HEK293 (cell line): ENCODE measurements at regions not wholly inside any gene's neighbourhood (a gene's known extent, or its start where the extent isn't known, plus 50 kb on each side); places are given as distances from the start of the nearest gene placed in this dataset.

ENCODE experiments used
- GLI4 ChIP-seq: fragments of 450-650 bp; formaldehyde crosslinking; IDR thresholded peaks from 2 replicates; pipeline ENCODE4 v1.5.1; 2016; ENCODE audit warnings: missing biosample characterization, missing genetic modification characterization
- PATZ1 ChIP-seq: fragments of 450-650 bp; formaldehyde crosslinking; IDR thresholded peaks from 2 replicates; pipeline ENCODE4 v1.5.1; 2016; ENCODE audit warnings: missing biosample characterization, missing genetic modification characterization
- PRDM2 ChIP-seq: fragments of 450-650 bp; formaldehyde crosslinking; IDR thresholded peaks from 2 replicates; pipeline ENCODE4 v1.5.1; 2016; ENCODE audit warnings: missing biosample characterization, missing genetic modification characterization, borderline replicate concordance
- REST ChIP-seq: fragments of 450-650 bp; formaldehyde crosslinking; IDR thresholded peaks from 2 replicates; pipeline ENCODE4 v1.5.1; 2016; ENCODE audit warnings: missing biosample characterization, missing genetic modification characterization
- YY1 ChIP-seq: fragments of 450-650 bp; formaldehyde crosslinking; IDR thresholded peaks from 2 replicates; pipeline ENCODE4 v1.5.1; 2018; ENCODE audit warnings: missing biosample characterization, missing genetic modification characterization
- ZBTB1 ChIP-seq: fragments of 450-650 bp; formaldehyde crosslinking; IDR thresholded peaks from 2 replicates; pipeline ENCODE4 v1.5.1; 2016; ENCODE audit warnings: missing biosample characterization, missing genetic modification characterization
- ZFHX2 ChIP-seq: fragments of 450-650 bp; formaldehyde crosslinking; conservative IDR thresholded peaks from 2 replicates; pipeline ENCODE4 v1.5.1; 2016; ENCODE audit warnings: missing biosample characterization, missing genetic modification characterization
- ZNF501 ChIP-seq: fragments of 450-650 bp; formaldehyde crosslinking; IDR thresholded peaks from 2 replicates; pipeline ENCODE4 v1.5.1; 2016; ENCODE audit warnings: missing biosample characterization, missing genetic modification characterization
- ZNF660 ChIP-seq: fragments of 450-650 bp; IDR thresholded peaks from 2 replicates; pipeline ENCODE4 v1.5.1; 2018; ENCODE audit warnings: missing biosample characterization, mild to moderate bottlenecking, missing genetic modification characterization
- ZNF704 ChIP-seq: fragments of 450-650 bp; formaldehyde crosslinking; IDR thresholded peaks from 2 replicates; pipeline ENCODE4 v1.5.1; 2016; ENCODE audit warnings: missing biosample characterization, missing genetic modification characterization
- ZSCAN30 ChIP-seq: fragments of 450-650 bp; IDR thresholded peaks from 2 replicates; pipeline ENCODE4 v1.5.1; 2018; ENCODE audit warnings: missing biosample characterization, mild to moderate bottlenecking, missing genetic modification characterization, moderate library complexity
- TF ChIP-seq, protein P1 (sequence below): fragments of 450-650 bp; formaldehyde crosslinking; IDR thresholded peaks from 2 replicates; pipeline ENCODE4 v1.5.1; 2016; ENCODE audit warnings: missing biosample characterization, missing genetic modification characterization
- TF ChIP-seq, protein P2 (sequence below): fragments of 450-650 bp; formaldehyde crosslinking; IDR thresholded peaks from 2 replicates; pipeline ENCODE4 v1.5.1; 2016; ENCODE audit warnings: missing biosample characterization, missing genetic modification characterization

- TF ChIP-seq YY1 (tag by site-specific recombination): no peak
- TF ChIP-seq ZNF660 (tag by site-specific recombination): no peak
- TF ChIP-seq, protein P1, sequence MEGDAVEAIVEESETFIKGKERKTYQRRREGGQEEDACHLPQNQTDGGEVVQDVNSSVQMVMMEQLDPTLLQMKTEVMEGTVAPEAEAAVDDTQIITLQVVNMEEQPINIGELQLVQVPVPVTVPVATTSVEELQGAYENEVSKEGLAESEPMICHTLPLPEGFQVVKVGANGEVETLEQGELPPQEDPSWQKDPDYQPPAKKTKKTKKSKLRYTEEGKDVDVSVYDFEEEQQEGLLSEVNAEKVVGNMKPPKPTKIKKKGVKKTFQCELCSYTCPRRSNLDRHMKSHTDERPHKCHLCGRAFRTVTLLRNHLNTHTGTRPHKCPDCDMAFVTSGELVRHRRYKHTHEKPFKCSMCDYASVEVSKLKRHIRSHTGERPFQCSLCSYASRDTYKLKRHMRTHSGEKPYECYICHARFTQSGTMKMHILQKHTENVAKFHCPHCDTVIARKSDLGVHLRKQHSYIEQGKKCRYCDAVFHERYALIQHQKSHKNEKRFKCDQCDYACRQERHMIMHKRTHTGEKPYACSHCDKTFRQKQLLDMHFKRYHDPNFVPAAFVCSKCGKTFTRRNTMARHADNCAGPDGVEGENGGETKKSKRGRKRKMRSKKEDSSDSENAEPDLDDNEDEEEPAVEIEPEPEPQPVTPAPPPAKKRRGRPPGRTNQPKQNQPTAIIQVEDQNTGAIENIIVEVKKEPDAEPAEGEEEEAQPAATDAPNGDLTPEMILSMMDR (tag by site-specific recombination): no peak
- TF ChIP-seq PATZ1: no peak
- TF ChIP-seq, protein P2, sequence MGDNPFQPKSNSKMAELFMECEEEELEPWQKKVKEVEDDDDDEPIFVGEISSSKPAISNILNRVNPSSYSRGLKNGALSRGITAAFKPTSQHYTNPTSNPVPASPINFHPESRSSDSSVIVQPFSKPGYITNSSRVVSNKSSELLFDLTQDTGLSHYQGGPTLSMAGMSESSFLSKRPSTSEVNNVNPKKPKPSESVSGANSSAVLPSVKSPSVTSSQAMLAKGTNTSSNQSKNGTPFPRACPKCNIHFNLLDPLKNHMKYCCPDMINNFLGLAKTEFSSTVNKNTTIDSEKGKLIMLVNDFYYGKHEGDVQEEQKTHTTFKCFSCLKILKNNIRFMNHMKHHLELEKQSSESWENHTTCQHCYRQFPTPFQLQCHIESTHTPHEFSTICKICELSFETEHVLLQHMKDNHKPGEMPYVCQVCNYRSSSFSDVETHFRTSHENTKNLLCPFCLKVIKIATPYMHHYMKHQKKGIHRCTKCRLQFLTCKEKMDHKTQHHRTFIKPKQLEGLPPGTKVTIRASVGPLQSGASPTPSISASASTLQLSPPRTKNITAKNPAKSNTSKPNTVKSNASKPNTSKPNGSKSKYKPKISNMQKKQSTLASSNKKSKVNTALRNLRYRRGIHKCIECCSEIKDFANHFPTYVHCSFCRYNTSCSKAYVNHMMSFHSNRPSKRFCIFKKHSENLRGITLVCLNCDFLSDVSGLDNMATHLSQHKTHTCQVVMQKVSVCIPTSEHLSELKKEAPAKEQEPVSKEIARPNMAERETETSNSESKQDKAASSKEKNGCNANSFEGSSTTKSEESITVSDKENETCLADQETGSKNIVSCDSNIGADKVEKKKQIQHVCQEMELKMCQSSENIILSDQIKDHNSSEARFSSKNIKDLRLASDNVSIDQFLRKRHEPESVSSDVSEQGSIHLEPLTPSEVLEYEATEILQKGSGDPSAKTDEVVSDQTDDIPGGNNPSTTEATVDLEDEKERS: no peak
- TF ChIP-seq ZFHX2 (tag by site-specific recombination): no peak
- no peak for TF ChIP-seq ZBTB1 (tag by site-specific recombination)
- no peak for TF ChIP-seq GLI4 (tag by site-specific recombination)
- no peak for TF ChIP-seq REST (tag by site-specific recombination)
- no peak for TF ChIP-seq ZNF501 (tag by site-specific recombination)
- TF ChIP-seq PRDM2 (tag by site-specific recombination): no peak
- no peak for TF ChIP-seq ZSCAN30 (tag by site-specific recombination)
- TF ChIP-seq ZNF704: no peak
Observed at GRCh38 chr6:5905431-5906339, 101.0 kb downstream of the NRN1 start.
